ENCODE measurements at regions not wholly inside any gene's neighbourhood (a gene's known extent, or its start where the extent isn't known, plus 50 kb on each side); places are given as distances from the start of the nearest gene placed in this dataset.
"Not testable (repeated sequence)": the region's sequence is repeated elsewhere in the genome, so short reads cannot be mapped to it uniquely, and the experiment has no call there.

- DNase-seq, result no peak
Observed at GRCh38 chr9:119726035-119726434, 356.8 kb upstream of the BRINP1 start.

GRCh38 chr9:119722384-119722783 is 353.1 kb upstream of the BRINP1 start:
- no peak for DNase-seq

- DNase-seq, result no peak
Observed at GRCh38 chr9:119712325-119712724, 343.1 kb upstream of the BRINP1 start.

GRCh38 chr9:119709431-119709830 is 340.2 kb upstream of the BRINP1 start:
- no peak for DNase-seq

- no peak for DNase-seq
Observed at GRCh38 chr9:119707228-119707845, 338.1 kb upstream of the BRINP1 start.

GRCh38 chr9:119701651-119702050 is 332.4 kb upstream of the BRINP1 start:
- DNase-seq, result no peak

GRCh38 chr9:119698535-119698934 is 329.3 kb upstream of the BRINP1 start:
- DNase-seq, result no peak

- no peak for DNase-seq
Observed at GRCh38 chr9:119697996-119698395, 328.8 kb upstream of the BRINP1 start.

GRCh38 chr9:119689879-119690278 is 320.6 kb upstream of the BRINP1 start:
- no peak for DNase-seq

- DNase-seq, result no peak
Observed at GRCh38 chr9:119688547-119688946, 319.3 kb upstream of the BRINP1 start.

- DNase-seq, result no peak
Observed at GRCh38 chr9:119677811-119678505, 308.7 kb upstream of the BRINP1 start.

GRCh38 chr9:119675951-119676350 is 306.7 kb upstream of the BRINP1 start:
- DNase-seq, result no peak

- not testable (repeated sequence) for DNase-seq
Observed at GRCh38 chr9:119672763-119673162, 303.5 kb upstream of the BRINP1 start.

- no peak for DNase-seq
Observed at GRCh38 chr9:119667916-119668315, 298.7 kb upstream of the BRINP1 start.

GRCh38 chr9:119667163-119667562 is 297.9 kb upstream of the BRINP1 start:
- no peak for DNase-seq

- DNase-seq, result no peak
Observed at GRCh38 chr9:119662329-119662728, 293.1 kb upstream of the BRINP1 start.

GRCh38 chr9:119652931-119653330 is 283.7 kb upstream of the BRINP1 start:
- no peak for DNase-seq

- no peak for DNase-seq
Observed at GRCh38 chr9:119649205-119649604, 280.0 kb upstream of the BRINP1 start.

GRCh38 chr9:119639287-119639955 is 270.2 kb upstream of the BRINP1 start:
- DNase-seq, result no peak

GRCh38 chr9:119634006-119634405 is 264.8 kb upstream of the BRINP1 start:
- no peak for DNase-seq

- no peak for DNase-seq
Observed at GRCh38 chr9:119611565-119611964, 242.3 kb upstream of the BRINP1 start.

GRCh38 chr9:119609277-119609971 is 240.2 kb upstream of the BRINP1 start:
- no peak for DNase-seq

GRCh38 chr9:119601632-119602031 is 232.4 kb upstream of the BRINP1 start:
- no peak for DNase-seq

GRCh38 chr9:119597499-119597898 is 228.3 kb upstream of the BRINP1 start:
- no peak for DNase-seq

Measured in CD4-positive, alpha-beta T cell treated with Interleukin-21 for 1 hour (primary cell).